Femur (tissue), 1 donor: ENCODE measurements at regions not wholly inside any gene's neighbourhood (a gene's known extent, or its start where the extent isn't known, plus 50 kb on each side); places are given as distances from the start of the nearest gene placed in this dataset.

Experiments
- DNase-seq: peaks from one replicate; pipeline ENCODE4 v3.0.0-alpha.2; 2017

DNA sequence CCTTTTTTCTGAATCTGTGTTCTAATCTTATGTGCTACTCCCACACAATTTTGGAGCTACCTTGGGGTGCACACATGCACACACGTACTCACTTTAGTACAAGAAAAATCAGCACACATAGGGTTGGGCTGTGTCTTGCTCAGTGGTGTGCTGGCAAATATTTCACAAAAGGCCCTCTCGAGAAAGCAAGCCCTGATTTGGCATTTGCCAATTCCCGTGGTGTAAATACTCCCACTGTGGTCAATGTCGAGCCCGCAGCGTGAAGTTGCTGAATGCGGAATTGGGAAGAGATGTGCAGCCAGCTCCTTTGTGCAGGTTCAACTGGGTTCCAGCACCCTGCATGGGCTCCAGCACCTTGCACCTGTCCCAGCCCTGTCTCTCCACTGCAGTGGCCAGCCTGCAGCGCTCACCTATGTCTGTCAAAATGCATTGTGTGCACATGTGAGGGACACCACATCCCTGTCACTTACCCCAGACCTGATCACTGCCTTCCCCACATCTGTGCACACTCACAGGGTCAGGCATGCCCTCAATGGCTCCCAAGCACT is 78.4 kb upstream of the WNT4 start:
- DNase-seq = no peak

DNA sequence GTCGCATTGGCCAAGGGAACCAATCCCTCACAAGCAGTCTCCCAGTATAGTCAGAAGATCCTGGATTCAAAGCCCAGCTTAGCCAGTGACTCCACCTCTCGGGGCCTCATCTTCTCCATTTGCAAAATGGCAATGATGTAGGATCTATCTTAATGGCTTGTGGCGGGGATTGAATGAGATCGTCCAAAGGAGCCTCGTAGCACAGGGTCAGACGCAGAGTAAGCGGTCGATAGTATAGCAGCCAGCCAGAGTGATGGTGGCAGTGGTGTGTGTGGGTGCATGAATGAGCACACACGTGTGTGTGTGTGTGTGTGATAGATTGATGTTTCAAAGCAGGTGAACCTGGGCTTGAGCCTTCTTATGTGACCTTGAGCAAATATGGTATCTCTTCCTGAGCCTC is 79.8 kb upstream of the WNT4 start:
- DNase-seq = no peak

DNA sequence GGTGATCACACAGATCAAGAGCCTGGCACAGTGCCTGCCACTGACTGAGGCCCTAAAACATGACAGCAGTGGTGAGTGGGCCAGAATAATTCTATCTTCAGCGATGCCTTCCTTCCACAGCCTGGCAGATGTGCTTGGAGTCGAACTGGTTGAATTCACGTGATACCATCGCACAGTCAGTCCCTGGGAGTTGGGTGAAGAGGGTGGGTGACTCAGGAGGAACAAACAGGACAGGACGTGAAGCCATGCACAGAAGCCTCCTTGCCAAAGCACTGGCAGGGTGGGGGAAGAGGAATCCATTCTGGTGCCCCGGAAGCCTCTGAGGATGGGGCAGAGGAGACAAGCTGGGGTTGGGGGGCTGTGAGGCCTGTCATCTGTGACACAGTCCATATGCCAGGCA is 80.3 kb upstream of the WNT4 start:
- no peak for DNase-seq

- DNase-seq = no peak
These were observed 81.2 kb upstream of the WNT4 start for GRCh38 chr1:22224091-22224490.

DNA sequence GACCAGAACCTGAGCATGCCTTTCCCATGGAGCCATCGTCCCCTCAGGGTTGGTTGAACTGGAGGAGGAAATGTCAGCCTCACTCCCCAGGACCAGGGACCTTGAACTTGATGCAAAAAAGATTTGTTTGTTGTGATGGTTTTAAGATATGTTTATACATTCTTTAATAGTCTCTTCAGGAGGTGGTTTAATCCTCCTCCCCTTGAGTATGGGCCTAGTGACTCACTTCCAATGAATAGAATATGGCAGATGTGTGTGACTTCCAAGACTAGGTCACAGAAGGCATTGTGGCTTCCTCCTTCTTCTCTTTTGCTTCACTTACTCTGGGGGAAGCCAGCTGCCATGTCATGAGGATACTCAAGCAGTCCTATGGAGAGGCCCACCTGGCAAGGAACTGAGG is 81.7 kb upstream of the WNT4 start:
- DNase-seq = no peak

- no peak for DNase-seq
These were observed 83.1 kb upstream of the WNT4 start for GRCh38 chr1:22225858-22226589.

GRCh38 chr1:22228074-22228473 is 85.2 kb upstream of the WNT4 start:
- no peak for DNase-seq

GRCh38 chr1:22228505-22228911 is 85.6 kb upstream of the WNT4 start:
- DNase-seq = no peak

DNA sequence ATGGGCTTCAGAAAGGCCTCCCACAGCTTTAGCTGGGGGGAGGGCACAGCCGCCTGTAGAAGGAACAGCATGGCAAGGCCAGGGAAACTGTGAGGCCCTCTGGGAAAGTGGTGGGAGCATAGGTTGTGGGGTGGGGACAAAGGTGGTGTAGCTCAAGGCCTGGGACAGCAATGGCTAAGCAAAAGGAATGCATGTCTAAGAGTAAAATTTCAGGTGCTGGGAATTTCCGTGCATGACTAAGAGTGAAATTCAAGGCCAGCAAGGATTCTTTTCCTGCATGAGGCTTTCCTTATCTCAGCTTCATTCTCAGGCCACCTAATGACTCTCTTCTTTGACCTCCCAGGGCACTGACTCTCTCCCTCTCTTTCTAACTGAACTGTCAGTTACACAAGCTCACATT is 86.5 kb upstream of the WNT4 start:
- DNase-seq = no peak

DNA sequence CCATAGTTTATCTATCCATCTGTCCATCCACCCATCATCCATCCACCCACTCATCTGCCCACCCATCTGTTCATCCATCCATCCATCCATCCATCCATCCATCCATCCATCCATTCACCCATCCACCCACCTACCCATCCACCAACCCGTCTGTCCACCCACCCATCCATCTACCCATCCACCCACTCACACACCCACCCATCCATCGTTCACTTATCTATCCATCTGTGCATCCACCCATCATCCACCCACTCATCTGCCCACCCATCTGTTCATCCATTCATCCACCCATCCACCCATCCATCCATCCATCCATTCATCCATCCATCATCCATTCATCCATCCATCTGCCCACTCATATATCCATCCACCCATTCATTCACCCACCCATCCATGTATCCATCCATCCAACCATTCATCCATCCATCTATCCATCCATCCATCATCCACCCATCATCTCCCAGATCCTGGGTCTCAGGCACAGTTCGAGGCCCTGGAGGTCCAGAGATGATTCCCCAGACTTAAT is 88.2 kb upstream of the WNT4 start:
- no peak for DNase-seq

GRCh38 chr1:22231995-22232690 is 89.2 kb upstream of the WNT4 start:
- DNase-seq = no peak

- no peak for DNase-seq
These were observed 90.3 kb upstream of the WNT4 start for GRCh38 chr1:22233222-22233621.

- DNase-seq = no peak
These were observed 91.7 kb upstream of the WNT4 start for GRCh38 chr1:22234476-22235030.

GRCh38 chr1:22236166-22236565 is 93.3 kb upstream of the WNT4 start:
- DNase-seq = no peak

DNA sequence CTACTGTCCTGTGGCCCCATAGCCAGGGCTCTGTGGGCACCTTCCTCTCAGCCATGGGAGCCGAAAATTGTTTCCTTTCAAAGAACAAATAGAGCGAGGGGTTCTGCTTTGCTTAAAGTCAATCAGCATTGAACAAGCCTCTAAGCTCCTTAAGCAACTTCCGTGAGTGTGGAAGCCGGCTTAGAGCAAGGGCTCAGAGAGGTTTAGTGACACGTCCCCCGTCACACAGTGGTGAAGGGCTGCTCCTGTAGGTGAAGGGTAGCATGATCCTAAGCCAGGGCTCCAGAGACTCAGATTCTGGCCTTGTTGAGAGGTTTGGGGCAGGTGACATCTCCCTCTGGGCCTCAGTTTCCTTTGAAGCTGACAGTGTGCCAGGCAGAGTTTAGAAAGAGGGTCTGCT is 94.0 kb upstream of the WNT4 start:
- DNase-seq = no peak

DNA sequence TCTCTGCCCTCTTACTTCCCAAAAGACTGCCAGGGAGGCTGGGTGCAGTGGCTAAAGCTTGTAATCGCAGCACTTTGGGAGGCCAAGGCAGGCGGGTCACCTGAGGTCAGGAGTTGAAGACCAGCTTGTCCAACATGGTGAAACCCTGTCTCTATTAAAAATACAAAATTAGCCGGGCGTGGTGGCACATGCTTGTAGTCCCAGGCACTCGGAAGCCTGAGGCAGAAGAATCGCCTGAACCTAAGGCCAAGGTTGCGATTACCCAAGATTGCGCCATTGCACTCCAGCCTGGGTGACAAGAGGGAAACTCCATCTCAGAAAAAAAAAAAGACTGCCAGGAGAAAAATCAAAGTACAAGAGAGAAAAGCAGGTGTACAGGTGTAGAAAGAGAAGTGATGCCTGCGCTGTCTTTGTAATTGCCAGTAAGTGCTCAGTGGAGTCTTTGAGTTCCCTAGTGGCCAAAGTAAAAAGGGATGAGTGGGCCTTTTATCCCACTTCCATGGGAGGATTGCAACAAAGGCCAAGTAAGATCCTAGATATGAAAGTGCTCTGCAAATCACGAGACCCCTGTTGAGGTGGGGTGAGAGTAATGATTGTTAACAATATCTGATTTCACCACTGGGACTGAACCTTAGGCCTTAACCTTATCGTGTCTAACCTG is 94.7 kb upstream of the WNT4 start:
- DNase-seq = no peak

DNA sequence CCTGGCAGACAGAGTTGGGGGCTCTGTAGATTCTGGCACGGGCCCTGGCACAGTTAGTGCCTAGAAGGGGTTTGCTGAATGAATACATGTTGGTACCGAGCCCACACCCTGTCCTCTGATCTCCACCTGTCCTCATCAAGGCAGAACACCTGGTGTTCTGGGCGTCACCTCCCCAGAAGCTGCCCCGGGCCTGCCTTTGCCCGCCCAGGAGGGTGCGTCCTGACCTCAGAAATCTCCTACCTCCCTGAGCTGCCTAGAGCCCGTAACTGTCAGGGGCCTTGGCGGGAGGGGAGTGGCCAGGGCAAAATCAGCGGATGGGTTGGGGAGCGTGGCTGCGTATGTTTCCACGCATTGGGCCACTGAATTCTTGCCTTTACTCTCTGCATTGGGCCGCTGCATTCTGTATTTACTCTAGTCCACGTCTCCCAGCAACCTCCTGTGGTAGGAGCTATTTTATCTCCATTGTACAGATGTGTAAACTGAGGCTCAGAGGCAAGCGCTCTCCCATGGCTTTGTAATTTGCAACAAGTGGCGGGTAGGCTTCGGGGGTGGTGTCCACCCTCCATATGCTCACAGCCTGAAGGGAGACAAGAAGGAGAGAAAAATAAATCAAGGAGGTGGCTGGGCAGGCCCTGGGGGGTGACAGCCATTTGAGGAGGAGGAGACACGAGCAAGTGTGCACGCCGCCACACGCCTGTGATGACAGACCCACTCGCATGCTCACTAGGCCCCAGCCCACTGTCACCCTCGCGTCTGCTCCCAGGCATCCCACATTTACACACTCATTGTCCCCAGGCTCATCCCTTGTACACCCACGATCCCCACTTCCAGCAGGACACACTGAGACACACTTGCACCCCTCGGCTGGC is 95.7 kb upstream of the WNT4 start:
- no peak for DNase-seq

- DNase-seq = no peak
These were observed 96.5 kb upstream of the WNT4 start for GRCh38 chr1:22239378-22239777.

- no peak for DNase-seq
These were observed 98.4 kb upstream of the WNT4 start for GRCh38 chr1:22241250-22241649.

DNA sequence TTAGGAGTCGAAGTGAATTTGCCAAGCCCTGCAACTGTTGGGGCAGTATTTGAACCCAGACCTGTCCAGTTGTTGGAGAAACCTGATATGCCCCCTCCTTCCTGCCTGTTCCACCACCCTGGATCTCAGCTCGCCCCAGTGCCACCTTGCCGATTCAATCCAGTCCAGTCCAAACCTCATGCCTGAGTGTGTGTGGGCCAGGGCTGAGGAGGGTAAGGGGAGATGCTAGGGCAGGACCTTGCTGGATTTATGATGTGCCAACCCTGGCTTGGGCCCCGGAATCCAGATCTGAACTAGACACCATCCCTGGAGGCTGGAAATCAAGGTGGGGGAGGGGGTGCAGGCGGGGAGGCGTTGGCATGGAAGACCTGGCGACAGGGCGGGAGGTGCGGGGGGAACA is 98.9 kb upstream of the WNT4 start:
- peak; percentile 29 for DNase-seq

DNA sequence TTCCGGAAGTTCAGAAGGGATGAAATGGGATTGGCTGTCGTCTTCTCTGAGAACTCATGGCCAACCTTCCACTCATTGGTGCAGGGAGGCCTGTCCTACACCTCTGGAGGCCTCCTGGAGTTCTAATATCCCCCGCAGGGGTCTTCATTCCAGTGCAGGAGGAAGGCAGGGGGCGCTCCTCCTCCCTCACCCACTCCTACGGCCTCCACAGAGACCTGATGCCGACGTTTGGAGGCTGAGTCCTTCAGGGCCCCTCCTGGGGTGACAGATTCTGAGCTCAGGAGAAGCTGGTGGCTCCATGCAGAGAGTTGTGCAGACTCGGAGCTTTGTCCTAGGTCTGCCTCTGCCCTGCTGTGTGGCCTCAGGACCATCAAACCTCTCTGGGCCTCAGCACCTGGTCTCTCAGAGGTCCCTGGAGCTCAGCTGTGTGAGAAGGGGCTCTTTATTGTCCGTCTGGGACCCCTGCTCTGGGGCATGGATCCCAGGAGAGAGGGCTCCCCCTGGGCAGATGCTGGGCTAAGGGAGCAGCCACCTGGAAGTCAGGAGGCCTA is 102.3 kb upstream of the WNT4 start:
- no peak for DNase-seq

DNA sequence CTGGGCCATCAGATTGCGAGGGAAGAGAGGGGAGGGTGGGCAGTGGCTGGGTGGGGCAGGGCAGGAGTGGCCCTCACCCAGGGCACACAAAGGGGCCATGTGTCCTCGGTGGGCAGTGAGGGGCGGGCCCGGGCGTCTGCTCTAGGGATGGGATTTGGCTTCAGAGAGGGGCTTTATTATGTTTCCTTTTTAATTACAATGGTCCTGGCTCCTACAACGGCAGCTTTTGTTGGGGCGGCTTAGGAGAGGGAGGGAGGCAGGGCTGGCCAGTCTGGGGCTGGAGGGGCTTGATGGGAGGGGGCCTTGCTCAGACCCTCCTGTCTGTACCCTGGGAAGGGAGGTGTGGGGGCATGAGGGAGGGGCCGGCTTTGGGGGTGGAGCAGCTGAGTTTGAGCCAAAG is 102.8 kb upstream of the WNT4 start:
- no peak for DNase-seq
